Smooth muscle cell (in vitro differentiated cells): ENCODE measurements at regions not wholly inside any gene's neighbourhood (a gene's known extent, or its start where the extent isn't known, plus 50 kb on each side); places are given as distances from the start of the nearest gene placed in this dataset.

ENCODE experiments used
- DNase-seq: peaks from one replicate; lab custom pipeline; 2025; ENCODE audit not compliant: unreplicated experiment; lab: John Stamatoyannopoulos, UW
- H2AFZ ChIP-seq: fragments of 200-600 bp; sonication (generic); 2 replicates; pipeline ENCODE4 v1.6.0; 2016; ENCODE audit warnings: antibody characterized with exemption, low read depth, mild to moderate bottlenecking
- H3F3A ChIP-seq: fragments of 200-600 bp; sonication (generic); 2 replicates; pipeline ENCODE4 v1.6.0; 2017; ENCODE audit warnings: antibody characterized with exemption, low read depth
- H3K27ac ChIP-seq: fragments of 200-600 bp; sonication (generic); 2 replicates; pipeline ENCODE4 v1.5.1; 2016; ENCODE audit warnings: low read depth, mild to moderate bottlenecking
- H3K27me3 ChIP-seq: fragments of 200-600 bp; sonication (generic); 2 replicates; pipeline ENCODE4 v1.6.1; 2016; ENCODE audit warnings: low read depth, mild to moderate bottlenecking
- H3K36me3 ChIP-seq: fragments of 200-600 bp; sonication (generic); 2 replicates; pipeline ENCODE4 v1.5.1; 2016; ENCODE audit warnings: low read depth
- H3K4me1 ChIP-seq: fragments of 200-600 bp; sonication (generic); 2 replicates; pipeline ENCODE4 v1.5.1; 2016; ENCODE audit warnings: low read depth
- H3K4me2 ChIP-seq: fragments of 200-600 bp; sonication (generic); 2 replicates; pipeline ENCODE4 v1.6.0; 2016; ENCODE audit warnings: mild to moderate bottlenecking
- H3K4me3 ChIP-seq: fragments of 200-600 bp; sonication (generic); 2 replicates; pipeline ENCODE4 v1.5.1; 2016; ENCODE audit warnings: mild to moderate bottlenecking
- H3K79me2 ChIP-seq: fragments of 200-600 bp; sonication (generic); 2 replicates; pipeline ENCODE4 v1.6.0; 2016; ENCODE audit warnings: low read depth, mild to moderate bottlenecking
- H3K9ac ChIP-seq: fragments of 200-600 bp; sonication (generic); 2 replicates; pipeline ENCODE4 v1.6.0; 2016; ENCODE audit warnings: low read depth
- H3K9me3 ChIP-seq: fragments of 200-600 bp; sonication (generic); replicated peaks from 2 replicates; pipeline ENCODE4 v1.5.1; 2016; ENCODE audit warnings: low read depth
- H4K20me1 ChIP-seq: fragments of 200-600 bp; sonication (generic); 2 replicates; pipeline ENCODE4 v1.6.0; 2016; ENCODE audit warnings: low read depth
- CTCF ChIP-seq: fragments of 200-600 bp; sonication (generic); IDR thresholded peaks from 2 replicates; pipeline ENCODE4 v1.5.1; 2017; ENCODE audit warnings: borderline replicate concordance, mild to moderate bottlenecking, antibody characterized with exemption; ENCODE audit not compliant: insufficient read depth, poor library complexity, severe bottlenecking
- WGBS: methylation state at CpG from one replicate; pipeline ENCODE4 v1.1.7; 2016; ENCODE audit warnings: low lambda C conversion rate; 5-methylcytosine and 5-hydroxymethylcytosine counted together

GRCh38 chr2:5777131-5777535 lies 84.9 kb downstream of the SOX11 start:
- H3K27me3 ChIP-seq = no peaks in the 10 kb centered on the region
- no peaks in the 10 kb centered on the region for H3K4me1 ChIP-seq
- H3K9ac ChIP-seq = no peak overlapping the region
- H3K4me3 ChIP-seq = no peak overlapping the region
- peak overlapping the region; percentile 50 for H3K27ac ChIP-seq
- peak overlapping the region; percentile 44 for H3K4me2 ChIP-seq
- no peak for DNase-seq
- no peak overlapping the region for H2AFZ ChIP-seq
- no peaks in the 10 kb centered on the region for H3F3A ChIP-seq
- no peaks in the 10 kb centered on the region for H3K9me3 ChIP-seq
- no peaks in the 10 kb centered on the region for H3K36me3 ChIP-seq
- WGBS = 59% methylated on average over 4 of the region's 4 CpGs
- H4K20me1 ChIP-seq = no peaks in the 10 kb centered on the region
- H3K79me2 ChIP-seq = no peaks in the 10 kb centered on the region
- TF ChIP-seq CTCF = no peak

GRCh38 chr2:5781679-5782078 lies 89.5 kb downstream of the SOX11 start:
- H3K36me3 ChIP-seq = no peaks in the 10 kb centered on the region
- no peaks in the 10 kb centered on the region for H4K20me1 ChIP-seq
- H3K4me3 ChIP-seq = no peak overlapping the region
- no peak for TF ChIP-seq CTCF
- H3K27ac ChIP-seq = no peak overlapping the region
- H3K27me3 ChIP-seq = no peaks in the 10 kb centered on the region
- H3K9ac ChIP-seq = no peak overlapping the region
- no peaks in the 10 kb centered on the region for H3K4me1 ChIP-seq
- no peak overlapping the region for H3K4me2 ChIP-seq
- 90% methylated on average over 14 of the region's 14 CpGs for WGBS
- H3K79me2 ChIP-seq = no peaks in the 10 kb centered on the region
- no peaks in the 10 kb centered on the region for H3F3A ChIP-seq
- DNase-seq = no peak
- H3K9me3 ChIP-seq = no peaks in the 10 kb centered on the region
- no peak overlapping the region for H2AFZ ChIP-seq

- Histone ChIP-seq H3K36me3 (no peaks in the 10 kb centered on the region), H3K27ac (no peak overlapping the region), H4K20me1 (no peaks in the 10 kb centered on the region), H3K4me3 (no peak overlapping the region), H3F3A (no peaks in the 10 kb centered on the region), H3K9ac (no peak overlapping the region), H3K4me1 (no peaks in the 10 kb centered on the region), H3K27me3 (no peaks in the 10 kb centered on the region), H3K4me2 (no peak overlapping the region), H2AFZ (no peak overlapping the region), H3K79me2 (no peaks in the 10 kb centered on the region), H3K9me3 (no peaks in the 10 kb centered on the region)
- DNase-seq = no peak
- no peak for TF ChIP-seq CTCF
- WGBS = 67% methylated on average over 6 of the region's 6 CpGs
Measured at GRCh38 chr2:5782103-5782502, 89.9 kb downstream of the SOX11 start.

GRCh38 chr2:5788447-5788846 lies 96.3 kb downstream of the SOX11 start:
- no peak for TF ChIP-seq CTCF
- H4K20me1 ChIP-seq = no peaks in the 10 kb centered on the region
- H3K79me2 ChIP-seq = no peaks in the 10 kb centered on the region
- H3K4me3 ChIP-seq = no peak overlapping the region
- H3K27ac ChIP-seq = no peak overlapping the region
- no peak for DNase-seq
- H2AFZ ChIP-seq = no peak overlapping the region
- no peak overlapping the region for H3K4me2 ChIP-seq
- no peak overlapping the region for H3K9ac ChIP-seq
- H3K4me1 ChIP-seq = no peaks in the 10 kb centered on the region
- peaks cover 6% of the 10 kb centered on the region for H3K9me3 ChIP-seq
- no peaks in the 10 kb centered on the region for H3F3A ChIP-seq
- H3K36me3 ChIP-seq = no peaks in the 10 kb centered on the region
- no peaks in the 10 kb centered on the region for H3K27me3 ChIP-seq
